ENCODE measurements at regions not wholly inside any gene's neighbourhood (a gene's known extent, or its start where the extent isn't known, plus 50 kb on each side); places are given as distances from the start of the nearest gene placed in this dataset.

- Mint-ChIP-seq H3K9me3 (peaks cover 12% of the 10 kb centered on the region), H3K4me3 (no peak overlapping the region), H3K27ac (no peak overlapping the region), H3K4me1 (no peaks in the 10 kb centered on the region), H3K36me3 (ENCODE audit: low read depth) (no peaks in the 10 kb centered on the region), H3K27me3 (ENCODE audit: low read depth) (peaks cover 6% of the 10 kb centered on the region)
- TF ChIP-seq, protein P1, sequence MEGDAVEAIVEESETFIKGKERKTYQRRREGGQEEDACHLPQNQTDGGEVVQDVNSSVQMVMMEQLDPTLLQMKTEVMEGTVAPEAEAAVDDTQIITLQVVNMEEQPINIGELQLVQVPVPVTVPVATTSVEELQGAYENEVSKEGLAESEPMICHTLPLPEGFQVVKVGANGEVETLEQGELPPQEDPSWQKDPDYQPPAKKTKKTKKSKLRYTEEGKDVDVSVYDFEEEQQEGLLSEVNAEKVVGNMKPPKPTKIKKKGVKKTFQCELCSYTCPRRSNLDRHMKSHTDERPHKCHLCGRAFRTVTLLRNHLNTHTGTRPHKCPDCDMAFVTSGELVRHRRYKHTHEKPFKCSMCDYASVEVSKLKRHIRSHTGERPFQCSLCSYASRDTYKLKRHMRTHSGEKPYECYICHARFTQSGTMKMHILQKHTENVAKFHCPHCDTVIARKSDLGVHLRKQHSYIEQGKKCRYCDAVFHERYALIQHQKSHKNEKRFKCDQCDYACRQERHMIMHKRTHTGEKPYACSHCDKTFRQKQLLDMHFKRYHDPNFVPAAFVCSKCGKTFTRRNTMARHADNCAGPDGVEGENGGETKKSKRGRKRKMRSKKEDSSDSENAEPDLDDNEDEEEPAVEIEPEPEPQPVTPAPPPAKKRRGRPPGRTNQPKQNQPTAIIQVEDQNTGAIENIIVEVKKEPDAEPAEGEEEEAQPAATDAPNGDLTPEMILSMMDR (IDR thresholded peaks at IDR 0.05; ENCODE audit: unreplicated experiment in 3 of 3): no peak
These were observed 115.0 kb upstream of the SEC14L1 start for GRCh38 chr17:77025781-77026180.

GRCh38 chr17:77027271-77027889 lies 113.4 kb upstream of the SEC14L1 start:
- Mint-ChIP-seq H3K36me3 (ENCODE audit: low read depth) (no peaks in the 10 kb centered on the region), H3K9me3 (peaks cover 16% of the 10 kb centered on the region), H3K27me3 (ENCODE audit: low read depth) (peaks cover 6% of the 10 kb centered on the region), H3K4me1 (no peaks in the 10 kb centered on the region), H3K4me3 (no peak overlapping the region), H3K27ac (no peak overlapping the region)
- TF ChIP-seq, protein P1 (IDR thresholded peaks at IDR 0.05; ENCODE audit: unreplicated experiment in 3 of 3): no peak

GRCh38 chr17:77028900-77029299 lies 111.9 kb upstream of the SEC14L1 start:
- TF ChIP-seq, protein P1 (IDR thresholded peaks at IDR 0.05; ENCODE audit: unreplicated experiment in 3 of 3): no peak
- Mint-ChIP-seq H3K4me1 (no peaks in the 10 kb centered on the region), H3K9me3 (peaks cover 16% of the 10 kb centered on the region)

DNA sequence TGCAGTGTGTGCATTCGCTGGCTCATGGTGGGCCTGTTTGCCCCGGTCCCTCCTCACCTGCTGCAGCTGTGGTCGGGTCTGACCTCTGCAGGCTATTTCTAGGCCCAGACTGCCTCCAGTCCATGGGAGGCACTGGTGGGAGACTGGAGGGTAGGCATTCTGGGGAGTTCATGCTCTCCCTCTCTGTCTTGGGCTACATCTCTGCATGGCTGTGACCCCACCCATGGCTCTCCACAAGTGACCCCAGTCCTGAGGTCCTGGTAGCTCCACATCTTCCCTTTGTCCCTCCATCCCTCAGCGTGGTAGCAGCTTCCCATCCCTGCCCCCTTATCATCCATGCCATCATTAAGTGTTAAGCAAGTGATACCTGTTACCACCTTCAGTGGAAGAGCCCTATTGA lies 107.8 kb upstream of the SEC14L1 start:
- TF ChIP-seq, protein P1 (IDR thresholded peaks at IDR 0.05; ENCODE audit: unreplicated experiment in 3 of 3): no peak
- peaks cover 12% of the 10 kb centered on the region for H3K9me3 Mint-ChIP-seq
- no peaks in the 10 kb centered on the region for H3K4me1 Mint-ChIP-seq
- H3K36me3 Mint-ChIP-seq (ENCODE audit: low read depth): no peaks in the 10 kb centered on the region
- no peak overlapping the region for H3K27ac Mint-ChIP-seq
- peaks cover 8% of the 10 kb centered on the region for H3K27me3 Mint-ChIP-seq (ENCODE audit: low read depth)
- H3K4me3 Mint-ChIP-seq: no peak overlapping the region

More at GRCh38 chr17:77028900-77029299, 111.9 kb upstream of the SEC14L1 start:
- Mint-ChIP-seq H3K27me3 (ENCODE audit: low read depth) (peaks cover 10% of the 10 kb centered on the region), H3K4me3 (no peak overlapping the region), H3K36me3 (ENCODE audit: low read depth) (no peaks in the 10 kb centered on the region), H3K27ac (no peak overlapping the region)

DNA sequence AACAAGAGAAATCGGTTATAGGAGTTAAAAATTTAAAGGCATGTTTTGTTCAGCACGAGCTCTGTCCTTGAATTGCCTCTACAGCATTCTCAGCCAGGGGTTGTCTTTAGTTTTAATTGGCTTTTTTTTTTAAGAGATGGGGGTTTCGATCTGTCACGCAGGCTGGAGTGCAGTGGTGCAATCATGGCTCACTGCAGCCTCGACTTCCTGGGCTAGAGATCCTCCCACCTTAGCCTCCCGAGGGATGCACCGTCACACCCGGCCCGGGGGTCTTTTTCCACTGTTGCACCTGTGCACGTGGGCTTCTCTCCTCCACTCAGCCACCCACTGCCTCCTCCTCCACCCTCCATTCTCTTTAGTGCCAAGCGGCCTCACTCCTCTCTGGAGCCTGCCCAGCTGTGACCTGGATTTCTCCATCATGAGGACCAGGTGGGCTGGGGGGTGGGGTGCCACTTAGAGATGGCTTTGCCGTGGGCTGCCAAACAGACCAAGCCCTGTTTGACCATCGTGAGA lies 106.8 kb upstream of the SEC14L1 start:
- no peaks in the 10 kb centered on the region for H3K4me1 Mint-ChIP-seq
- H3K27me3 Mint-ChIP-seq (ENCODE audit: low read depth): peaks cover 9% of the 10 kb centered on the region
- no peaks in the 10 kb centered on the region for H3K36me3 Mint-ChIP-seq (ENCODE audit: low read depth)
- TF ChIP-seq, protein P1 (IDR thresholded peaks at IDR 0.05; ENCODE audit: unreplicated experiment in 3 of 3): no peak
- H3K4me3 Mint-ChIP-seq: no peak overlapping the region
- no peak overlapping the region for H3K27ac Mint-ChIP-seq
- H3K9me3 Mint-ChIP-seq: peaks cover 9% of the 10 kb centered on the region
